ENCODE measurements at regions not wholly inside any gene's neighbourhood (a gene's known extent, or its start where the extent isn't known, plus 50 kb on each side); places are given as distances from the start of the nearest gene placed in this dataset.

GRCh38 chr13:111564606-111565005 is 244.2 kb downstream of the TEX29 start:
- TF ChIP-seq CTCF (IDR thresholded peaks at IDR 0.05): no peak

GRCh38 chr13:111565400-111565799 is 245.0 kb downstream of the TEX29 start:
- TF ChIP-seq CTCF (IDR thresholded peaks at IDR 0.05): no peak

DNA sequence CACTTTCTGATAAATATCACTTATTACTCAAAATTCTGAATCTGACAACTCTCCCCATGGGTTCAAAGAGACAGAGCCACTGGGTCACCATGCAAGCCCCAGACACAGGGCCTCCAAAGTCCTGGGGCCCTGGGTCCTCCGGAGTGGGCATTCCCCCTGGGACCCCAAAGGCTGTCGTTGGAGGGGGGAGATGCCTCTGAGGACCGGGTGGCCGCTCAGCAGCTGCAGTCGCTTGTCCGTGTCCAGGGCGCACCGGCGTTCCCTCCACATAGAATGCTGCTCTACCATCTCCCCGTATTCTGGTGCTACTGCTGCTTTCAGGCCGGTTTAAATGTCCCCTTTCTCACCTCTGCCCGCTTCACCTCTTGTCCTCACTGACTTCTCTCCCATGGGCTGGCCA is 246.1 kb downstream of the TEX29 start:
- no peak for TF ChIP-seq CTCF (IDR thresholded peaks at IDR 0.05)

DNA sequence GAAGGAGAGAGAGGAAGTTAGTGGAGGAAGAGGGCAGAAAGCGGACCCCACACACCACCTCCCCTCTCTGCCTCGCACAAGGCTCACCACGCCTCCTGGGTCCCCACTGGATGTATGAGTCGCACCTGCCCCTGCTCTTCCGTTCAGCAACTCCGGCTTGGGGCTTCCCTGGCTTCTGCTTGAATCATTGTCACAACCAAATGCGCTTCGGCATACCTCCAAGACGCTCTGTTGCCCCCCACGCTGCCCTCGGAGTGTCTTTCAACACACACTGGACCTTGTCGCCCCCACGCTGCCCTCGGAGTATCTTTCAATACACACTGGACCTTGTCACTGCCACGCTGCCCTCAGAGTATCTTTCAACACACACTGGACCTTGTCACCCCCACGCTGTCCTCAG is 247.2 kb downstream of the TEX29 start:
- no peak for TF ChIP-seq CTCF (IDR thresholded peaks at IDR 0.05)

- TF ChIP-seq CTCF (IDR thresholded peaks at IDR 0.05): no peak
Measured at GRCh38 chr13:111568290-111568689, 247.8 kb downstream of the TEX29 start.

DNA sequence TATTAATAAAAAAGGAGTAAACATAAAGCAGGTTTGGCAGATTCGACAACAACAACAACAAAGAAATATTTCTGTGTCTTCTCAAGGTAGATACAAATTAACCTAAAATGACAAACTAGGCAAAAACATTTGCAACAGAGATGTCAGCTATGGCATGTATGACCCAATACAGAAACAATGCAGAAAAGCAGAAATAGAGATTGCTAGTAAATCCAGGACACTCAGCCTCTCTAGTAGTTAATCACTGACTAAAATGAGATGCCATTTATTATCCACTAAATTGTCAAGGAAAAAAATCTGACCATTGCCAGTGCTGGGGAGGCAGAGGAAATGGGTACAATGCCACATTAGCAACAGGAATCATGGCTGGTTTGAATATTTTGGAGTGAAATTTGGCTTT is 250.5 kb downstream of the TEX29 start:
- no peak for TF ChIP-seq CTCF (IDR thresholded peaks at IDR 0.05)

GRCh38 chr13:111572956-111573761 is 252.7 kb downstream of the TEX29 start:
- no peak for TF ChIP-seq CTCF (IDR thresholded peaks at IDR 0.05)

DNA sequence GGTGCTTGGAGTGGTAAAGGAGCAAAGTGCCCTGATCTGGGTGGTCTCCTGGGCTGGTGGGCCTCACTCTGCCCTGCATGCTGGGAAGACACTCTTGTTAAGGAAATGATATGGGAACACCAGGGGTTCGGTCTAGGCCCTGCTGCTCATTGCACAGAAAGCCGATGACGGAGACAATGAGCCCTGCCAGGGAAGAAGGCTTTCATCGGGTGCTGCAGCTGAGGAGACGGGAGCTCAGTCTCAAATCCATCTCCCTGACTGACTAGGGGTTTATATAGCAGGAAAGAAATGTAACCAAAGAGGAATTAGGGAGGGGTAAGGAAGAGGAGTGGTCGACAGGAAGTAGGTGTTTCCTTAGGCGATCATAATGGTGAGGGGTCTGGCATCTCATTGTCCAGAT is 253.4 kb downstream of the TEX29 start:
- TF ChIP-seq CTCF (IDR thresholded peaks at IDR 0.05): no peak
